ENCODE measurements at regions not wholly inside any gene's neighbourhood (a gene's known extent, or its start where the extent isn't known, plus 50 kb on each side); places are given as distances from the start of the nearest gene placed in this dataset.
A peak's percentile ranks its signal among the peaks of the same experiment; 100 is the strongest.
"Not testable (repeated sequence)": the region's sequence is repeated elsewhere in the genome, so short reads cannot be mapped to it uniquely, and the experiment has no call there.

- no peak for DNase-seq (ENCODE audit: low read depth)
Observed at GRCh38 chr2:31813016-31813415, 197.8 kb downstream of the MEMO1 start.

GRCh38 chr2:31812051-31812798, 198.6 kb downstream of the MEMO1 start:
- DNase-seq (ENCODE audit: low read depth) = peak; percentile 41

- DNase-seq (ENCODE audit: low read depth) = no peak
Observed at GRCh38 chr2:31811482-31811881, 199.3 kb downstream of the MEMO1 start.

- no peak for DNase-seq (ENCODE audit: low read depth)
Observed at GRCh38 chr2:31810200-31810917, 200.4 kb downstream of the MEMO1 start.

GRCh38 chr2:31805688-31806087, 205.1 kb downstream of the MEMO1 start:
- no peak for DNase-seq (ENCODE audit: low read depth)

GRCh38 chr2:31803481-31804153, 207.2 kb downstream of the MEMO1 start:
- not testable (repeated sequence) for DNase-seq (ENCODE audit: low read depth)

- DNase-seq (ENCODE audit: low read depth) = peak; percentile 13
Observed at GRCh38 chr2:31802711-31803110, 208.1 kb downstream of the MEMO1 start.

- not testable (repeated sequence) for DNase-seq (ENCODE audit: low read depth)
Observed at GRCh38 chr2:31799282-31799681, 211.5 kb downstream of the MEMO1 start.

GRCh38 chr2:31788273-31788672, 207.5 kb upstream of the SRD5A2 start:
- no peak for DNase-seq (ENCODE audit: low read depth)

- DNase-seq (ENCODE audit: low read depth) = no peak
Observed at GRCh38 chr2:31785876-31786275, 205.1 kb upstream of the SRD5A2 start.

- no peak for DNase-seq (ENCODE audit: low read depth)
Observed at GRCh38 chr2:31784868-31785267, 204.1 kb upstream of the SRD5A2 start.

GRCh38 chr2:31783446-31784091, 202.8 kb upstream of the SRD5A2 start:
- peak; percentile 71 for DNase-seq (ENCODE audit: low read depth)

- no peak for DNase-seq (ENCODE audit: low read depth)
Observed at GRCh38 chr2:31778153-31778552, 197.4 kb upstream of the SRD5A2 start.

- peak; percentile 37 for DNase-seq (ENCODE audit: low read depth)
Observed at GRCh38 chr2:31770741-31771140, 190.0 kb upstream of the SRD5A2 start.

- no peak for DNase-seq (ENCODE audit: low read depth)
Observed at GRCh38 chr2:31765078-31765945, 184.6 kb upstream of the SRD5A2 start.

GRCh38 chr2:31764169-31764568, 183.4 kb upstream of the SRD5A2 start:
- DNase-seq (ENCODE audit: low read depth) = no peak

GRCh38 chr2:31762085-31762484, 181.3 kb upstream of the SRD5A2 start:
- no peak for DNase-seq (ENCODE audit: low read depth)

- DNase-seq (ENCODE audit: low read depth) = not testable (repeated sequence)
Observed at GRCh38 chr2:31757351-31757750, 176.6 kb upstream of the SRD5A2 start.

GRCh38 chr2:31748746-31749145, 168.0 kb upstream of the SRD5A2 start:
- not testable (repeated sequence) for DNase-seq (ENCODE audit: low read depth)

- no peak for DNase-seq (ENCODE audit: low read depth)
Observed at GRCh38 chr2:31748041-31748440, 167.3 kb upstream of the SRD5A2 start.

- DNase-seq (ENCODE audit: low read depth) = no peak
Observed at GRCh38 chr2:31739161-31739560, 158.4 kb upstream of the SRD5A2 start.

Data from RPMI7951 (cell line).